Activated naive CD4-positive, alpha-beta T cell treated with anti-CD3 and anti-CD28 coated beads, Interleukin-2, amount 10 ng/mL, durations not matched to agents 7 days and 5 days (primary cell): ENCODE measurements at regions not wholly inside any gene's neighbourhood (a gene's known extent, or its start where the extent isn't known, plus 50 kb on each side); places are given as distances from the start of the nearest gene placed in this dataset.
"Not testable (repeated sequence)": the region's sequence is repeated elsewhere in the genome, so short reads cannot be mapped to it uniquely, and the experiment has no call there.

Experiments
- CTCF ChIA-PET: fragments of 350-600 bp; sonication (Branson Sonifier 250); formaldehyde crosslinking; loops from one replicate; lab custom pipeline; 2021; ENCODE audit warnings: antibody characterized with exemption; lab: Charles Lee
- DNase-seq: peaks from one replicate; pipeline ENCODE4 v3.0.0-alpha.2; 2020
- H3K27ac Mint-ChIP-seq: one replicate; pipeline ENCODE4 v1.8.0; 2021; ENCODE audit warnings: mild to moderate bottlenecking, moderate library complexity, mixed read lengths
- H3K27me3 Mint-ChIP-seq: one replicate; pipeline ENCODE4 v1.8.0; 2021; ENCODE audit warnings: mild to moderate bottlenecking, mixed read lengths
- H3K36me3 Mint-ChIP-seq: one replicate; pipeline ENCODE4 v1.8.0; 2021; ENCODE audit warnings: mixed read lengths
- H3K4me1 Mint-ChIP-seq: one replicate; pipeline ENCODE4 v1.8.0; 2021; ENCODE audit warnings: mixed read lengths
- H3K4me3 Mint-ChIP-seq: one replicate; pipeline ENCODE4 v1.8.0; 2021; ENCODE audit warnings: mild to moderate bottlenecking, moderate library complexity, mixed read lengths
- H3K9me3 Mint-ChIP-seq: one replicate; pipeline ENCODE4 v1.8.0; 2021; ENCODE audit warnings: mixed read lengths

DNA sequence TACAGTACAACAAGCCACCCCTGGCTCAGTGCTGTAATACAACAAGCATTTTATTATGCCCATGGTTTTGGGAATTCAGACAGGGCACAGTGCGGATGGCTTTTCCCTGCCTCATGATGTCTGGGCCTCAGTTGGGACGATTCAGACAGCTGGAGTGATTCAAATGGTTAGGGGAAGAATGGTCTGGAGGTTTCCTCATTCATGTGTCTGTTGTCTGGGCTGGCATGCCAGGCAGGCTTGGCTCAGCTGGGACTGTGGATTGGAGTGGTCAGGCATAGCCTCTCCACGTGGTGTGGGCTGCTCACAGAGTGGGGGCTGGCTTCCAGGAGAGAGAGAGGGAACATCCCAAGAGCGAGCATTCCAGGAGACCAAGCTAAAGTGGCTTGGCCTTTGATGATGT, 164.4 kb downstream of the C11orf91 start:
- Mint-ChIP-seq H3K27ac (no peak overlapping the region), H3K27me3 (peaks cover 4% of the 10 kb centered on the region), H3K36me3 (no peaks in the 10 kb centered on the region), H3K9me3 (no peaks in the 10 kb centered on the region), H3K4me3 (no peak overlapping the region), H3K4me1 (no peaks in the 10 kb centered on the region)
- CTCF ChIA-PET: no interaction called here
- no peak for DNase-seq

DNA sequence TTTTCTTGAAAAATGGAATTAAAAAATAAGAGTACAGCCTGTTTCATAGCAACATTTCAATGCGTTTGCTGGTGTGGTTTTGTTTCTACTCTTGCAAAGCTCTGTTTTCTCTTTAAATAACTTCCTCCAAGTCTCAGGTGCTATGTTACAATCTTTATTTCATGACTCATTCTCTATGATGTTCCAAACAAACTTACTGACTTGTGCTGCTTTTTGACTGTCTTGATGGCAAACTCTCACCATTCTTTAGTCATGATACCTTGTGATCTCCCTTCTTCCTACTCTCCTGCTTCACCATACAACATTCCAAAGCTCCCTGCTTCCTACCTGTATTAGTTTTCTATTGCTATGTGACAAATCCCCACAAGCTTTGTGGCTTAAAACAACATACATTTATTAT, 166.1 kb downstream of the C11orf91 start:
- Mint-ChIP-seq H3K4me3 (no peak overlapping the region), H3K36me3 (no peaks in the 10 kb centered on the region), H3K27ac (no peak overlapping the region), H3K9me3 (no peaks in the 10 kb centered on the region), H3K27me3 (peaks cover 4% of the 10 kb centered on the region), H3K4me1 (no peaks in the 10 kb centered on the region)
- CTCF ChIA-PET: interaction anchor here (0.6 kb wide), 1 partner anchor 112 kb away, joined by 4 read pairs; no protein-coding TSS in a partner anchor
- no peak for DNase-seq

DNA sequence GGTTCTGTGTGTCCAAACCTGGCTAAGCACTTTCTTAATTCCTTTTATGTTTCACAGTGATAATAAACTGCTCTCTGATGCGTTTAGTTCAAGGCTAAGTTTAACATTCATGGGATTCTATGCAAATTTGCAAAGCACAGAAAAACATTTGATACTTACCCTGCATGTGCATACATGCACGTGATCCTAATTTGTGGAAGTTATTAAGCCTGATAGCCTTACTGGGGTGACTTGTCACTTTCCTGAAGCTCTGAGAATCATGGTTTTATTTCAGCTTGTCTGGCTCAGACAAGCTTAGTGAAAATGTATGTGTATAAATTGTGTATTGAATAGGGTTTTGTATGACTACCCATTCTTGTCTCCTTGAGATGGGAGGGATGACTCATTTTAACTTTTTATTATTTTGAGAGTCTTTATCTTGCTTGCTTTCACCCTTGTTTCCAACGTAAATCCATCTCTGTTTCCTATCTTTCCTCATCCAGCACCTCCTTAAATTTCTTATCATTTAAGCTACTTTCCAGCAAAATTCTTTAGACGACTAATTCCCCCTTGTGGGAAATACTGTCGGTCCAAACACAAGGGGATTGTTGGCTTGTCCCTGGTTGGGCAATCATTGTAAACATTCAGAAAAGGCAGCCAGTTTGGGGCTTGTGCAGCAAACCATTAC, 167.1 kb downstream of the C11orf91 start:
- no peaks in the 10 kb centered on the region for H3K36me3 Mint-ChIP-seq
- H3K27me3 Mint-ChIP-seq: peaks cover 4% of the 10 kb centered on the region
- no peaks in the 10 kb centered on the region for H3K9me3 Mint-ChIP-seq
- H3K4me1 Mint-ChIP-seq: no peaks in the 10 kb centered on the region
- CTCF ChIA-PET: no interaction called here
- no peak overlapping the region for H3K27ac Mint-ChIP-seq
- DNase-seq: no peak
- no peak overlapping the region for H3K4me3 Mint-ChIP-seq

GRCh38 chr11:33532720-33533385, 167.8 kb downstream of the C11orf91 start:
- Mint-ChIP-seq H3K36me3 (no peaks in the 10 kb centered on the region), H3K9me3 (peaks cover 3% of the 10 kb centered on the region)

DNA sequence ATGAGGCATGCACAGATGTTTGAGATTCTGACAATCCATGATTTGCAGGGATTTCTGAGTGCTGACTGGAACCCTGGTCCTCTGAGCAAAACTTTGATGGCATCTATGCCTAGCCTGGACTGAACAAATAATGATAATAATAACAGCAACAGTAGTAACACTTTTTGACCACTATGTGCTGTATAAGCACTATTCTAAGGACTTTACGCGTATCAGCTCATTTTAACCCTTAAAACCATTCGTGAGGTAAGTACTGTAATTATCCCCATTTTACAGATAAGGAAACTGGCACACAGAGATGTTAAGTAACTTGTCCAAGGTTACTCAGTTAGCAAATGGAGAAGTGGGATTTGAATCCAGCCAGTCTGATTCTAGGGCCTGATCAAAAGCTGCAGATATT, 168.4 kb downstream of the C11orf91 start:
- DNase-seq: no peak
- Mint-ChIP-seq H3K27me3 (peaks cover 2% of the 10 kb centered on the region), H3K27ac (no peak overlapping the region), H3K4me3 (no peak overlapping the region), H3K36me3 (no peaks in the 10 kb centered on the region), H3K4me1 (no peaks in the 10 kb centered on the region), H3K9me3 (peaks cover 3% of the 10 kb centered on the region)
- CTCF ChIA-PET: interaction anchor here (1.1 kb wide), 1 partner anchor 11 kb away, joined by 3 read pairs; no protein-coding TSS in a partner anchor

More at GRCh38 chr11:33532720-33533385, 167.8 kb downstream of the C11orf91 start:
- peaks cover 4% of the 10 kb centered on the region for H3K27me3 Mint-ChIP-seq
- DNase-seq: no peak
- CTCF ChIA-PET: interaction anchor here (1.1 kb wide), 1 partner anchor 11 kb away, joined by 3 read pairs; no protein-coding TSS in a partner anchor
- H3K4me1 Mint-ChIP-seq: no peaks in the 10 kb centered on the region
- H3K27ac Mint-ChIP-seq: no peak overlapping the region
- H3K4me3 Mint-ChIP-seq: no peak overlapping the region

DNA sequence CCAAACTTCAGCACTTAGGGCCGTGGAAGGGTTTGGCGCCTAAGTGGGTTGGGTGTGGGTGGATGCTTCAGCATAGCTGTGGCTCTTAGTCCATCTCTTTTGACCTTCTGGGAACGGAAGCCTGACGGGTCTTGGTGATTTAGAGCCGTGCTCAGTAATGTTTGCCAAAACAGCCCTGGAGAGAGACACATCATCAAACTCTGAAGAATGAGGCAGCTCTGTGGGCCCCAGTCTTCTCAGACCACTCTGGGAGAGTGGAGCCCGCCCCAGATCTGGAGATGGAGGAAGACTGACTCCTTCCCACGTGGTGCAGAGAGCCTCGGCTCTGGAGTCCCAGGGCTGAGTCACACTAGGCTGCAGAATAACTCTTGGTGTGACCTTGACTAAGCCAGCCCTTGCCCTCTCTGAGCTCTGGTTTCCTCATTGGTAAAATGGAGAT, 168.9 kb downstream of the C11orf91 start:
- Mint-ChIP-seq H3K27me3 (no peaks in the 10 kb centered on the region), H3K36me3 (no peaks in the 10 kb centered on the region), H3K4me3 (no peak overlapping the region), H3K27ac (no peak overlapping the region), H3K4me1 (no peaks in the 10 kb centered on the region), H3K9me3 (peaks cover 3% of the 10 kb centered on the region)
- no peak for DNase-seq
- CTCF ChIA-PET: interaction anchor here (1.1 kb wide), 1 partner anchor 12 kb away, joined by 3 read pairs; no protein-coding TSS in a partner anchor

DNA sequence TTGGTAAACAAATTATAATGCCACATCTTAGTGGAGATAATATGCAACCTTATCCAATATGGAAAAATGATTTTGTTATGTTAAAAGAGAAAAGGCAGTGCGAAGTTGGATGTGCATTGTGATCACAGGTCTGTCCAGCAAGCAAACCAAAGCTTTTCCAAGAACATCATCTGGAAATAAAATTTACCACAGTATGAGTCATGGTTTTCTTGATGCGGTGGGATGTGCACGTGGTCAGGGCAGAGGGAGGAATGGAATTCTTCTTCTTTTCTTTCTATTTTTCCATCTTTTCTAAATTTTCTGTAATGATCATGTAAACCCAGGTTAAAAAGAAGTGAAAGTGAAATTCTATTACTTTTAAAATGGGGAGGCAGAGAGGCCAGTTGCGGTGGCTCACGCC, 169.8 kb downstream of the C11orf91 start:
- DNase-seq: no peak
- CTCF ChIA-PET: no interaction called here
- no peak overlapping the region for H3K27ac Mint-ChIP-seq
- no peaks in the 10 kb centered on the region for H3K4me1 Mint-ChIP-seq
- no peaks in the 10 kb centered on the region for H3K36me3 Mint-ChIP-seq
- no peak overlapping the region for H3K4me3 Mint-ChIP-seq
- H3K27me3 Mint-ChIP-seq: peaks cover 2% of the 10 kb centered on the region
- peaks cover 3% of the 10 kb centered on the region for H3K9me3 Mint-ChIP-seq

GRCh38 chr11:33529461-33529860, 171.2 kb downstream of the C11orf91 start:
- DNase-seq: no peak
- no peak overlapping the region for H3K27ac Mint-ChIP-seq
- no peaks in the 10 kb centered on the region for H3K4me1 Mint-ChIP-seq
- H3K4me3 Mint-ChIP-seq: no peak overlapping the region
- peaks cover 3% of the 10 kb centered on the region for H3K9me3 Mint-ChIP-seq
- CTCF ChIA-PET: no interaction called here
- no peaks in the 10 kb centered on the region for H3K36me3 Mint-ChIP-seq
- peaks cover 4% of the 10 kb centered on the region for H3K27me3 Mint-ChIP-seq

DNA sequence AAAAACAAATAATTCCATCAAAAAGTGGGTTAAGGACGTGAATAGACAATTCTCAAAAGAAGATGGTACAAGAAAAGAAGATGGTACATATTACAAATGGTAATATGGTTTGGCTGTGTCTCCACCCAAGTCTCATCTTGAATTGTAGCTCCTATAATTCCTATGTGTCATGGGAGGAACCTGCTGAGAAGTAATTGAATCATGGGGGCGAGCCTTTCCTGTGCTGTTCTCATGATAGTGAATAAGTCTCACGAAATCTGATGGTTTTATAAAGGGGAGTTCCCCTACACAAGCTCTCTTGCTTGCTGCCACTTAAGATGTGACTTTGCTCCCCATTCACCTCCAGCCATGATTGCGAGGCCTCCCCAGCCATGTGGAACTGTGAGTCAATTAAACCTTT, 172.9 kb downstream of the C11orf91 start:
- H3K9me3 Mint-ChIP-seq, H3K27ac Mint-ChIP-seq, H3K36me3 Mint-ChIP-seq, H3K4me1 Mint-ChIP-seq, CTCF ChIA-PET, H3K27me3 Mint-ChIP-seq, H3K4me3 Mint-ChIP-seq, DNase-seq: not testable (repeated sequence)

DNA sequence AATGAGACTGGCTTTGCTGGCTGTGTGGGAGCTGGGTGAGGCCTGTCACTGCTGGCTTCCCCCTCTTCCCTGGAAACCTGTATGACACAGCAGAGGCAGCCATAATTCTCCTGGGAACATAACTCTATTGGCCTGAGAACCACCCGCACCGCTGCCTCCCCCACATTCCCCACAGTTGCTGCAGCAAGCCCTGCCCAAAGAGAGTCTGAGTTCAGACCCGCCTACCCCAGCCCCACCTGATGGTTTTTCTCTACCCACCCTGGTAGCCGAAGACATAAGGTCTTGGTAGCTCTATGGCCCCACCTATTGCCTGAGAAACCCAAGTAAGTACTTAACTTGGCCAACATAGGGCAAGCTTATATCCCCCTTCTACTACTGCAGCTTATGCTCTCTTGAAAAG, 174.8 kb downstream of the C11orf91 start:
- peaks cover 4% of the 10 kb centered on the region for H3K27me3 Mint-ChIP-seq
- DNase-seq: no peak
- peaks cover 3% of the 10 kb centered on the region for H3K9me3 Mint-ChIP-seq
- no peak overlapping the region for H3K27ac Mint-ChIP-seq
- CTCF ChIA-PET: no interaction called here
- H3K4me3 Mint-ChIP-seq: no peak overlapping the region
- no peaks in the 10 kb centered on the region for H3K36me3 Mint-ChIP-seq
- H3K4me1 Mint-ChIP-seq: no peaks in the 10 kb centered on the region

GRCh38 chr11:33521384-33521783, 179.2 kb downstream of the C11orf91 start:
- Mint-ChIP-seq H3K27ac (no peak overlapping the region), H3K9me3 (no peaks in the 10 kb centered on the region), H3K4me1 (no peaks in the 10 kb centered on the region), H3K4me3 (no peak overlapping the region), H3K36me3 (no peaks in the 10 kb centered on the region), H3K27me3 (peaks cover 10% of the 10 kb centered on the region)
- CTCF ChIA-PET: no interaction called here
- DNase-seq: no peak

- no peak overlapping the region for H3K4me3 Mint-ChIP-seq
- no peak overlapping the region for H3K27ac Mint-ChIP-seq
- DNase-seq: no peak
- H3K4me1 Mint-ChIP-seq: no peaks in the 10 kb centered on the region
- H3K27me3 Mint-ChIP-seq: peaks cover 6% of the 10 kb centered on the region
- CTCF ChIA-PET: interaction anchor here (0.6 kb wide), 1 partner anchor 1189 kb away, joined by 4 read pairs; no protein-coding TSS in a partner anchor
- no peaks in the 10 kb centered on the region for H3K9me3 Mint-ChIP-seq
- H3K36me3 Mint-ChIP-seq: no peaks in the 10 kb centered on the region
Measured at GRCh38 chr11:33520112-33520511, 180.5 kb downstream of the C11orf91 start.

GRCh38 chr11:33515347-33515746, 185.3 kb downstream of the C11orf91 start:
- H3K9me3 Mint-ChIP-seq: no peaks in the 10 kb centered on the region
- peaks cover 11% of the 10 kb centered on the region for H3K27me3 Mint-ChIP-seq
- no peak overlapping the region for H3K27ac Mint-ChIP-seq
- H3K4me3 Mint-ChIP-seq: no peak overlapping the region
- H3K4me1 Mint-ChIP-seq: no peaks in the 10 kb centered on the region
- no peaks in the 10 kb centered on the region for H3K36me3 Mint-ChIP-seq
- DNase-seq: no peak
- CTCF ChIA-PET: no interaction called here

DNA sequence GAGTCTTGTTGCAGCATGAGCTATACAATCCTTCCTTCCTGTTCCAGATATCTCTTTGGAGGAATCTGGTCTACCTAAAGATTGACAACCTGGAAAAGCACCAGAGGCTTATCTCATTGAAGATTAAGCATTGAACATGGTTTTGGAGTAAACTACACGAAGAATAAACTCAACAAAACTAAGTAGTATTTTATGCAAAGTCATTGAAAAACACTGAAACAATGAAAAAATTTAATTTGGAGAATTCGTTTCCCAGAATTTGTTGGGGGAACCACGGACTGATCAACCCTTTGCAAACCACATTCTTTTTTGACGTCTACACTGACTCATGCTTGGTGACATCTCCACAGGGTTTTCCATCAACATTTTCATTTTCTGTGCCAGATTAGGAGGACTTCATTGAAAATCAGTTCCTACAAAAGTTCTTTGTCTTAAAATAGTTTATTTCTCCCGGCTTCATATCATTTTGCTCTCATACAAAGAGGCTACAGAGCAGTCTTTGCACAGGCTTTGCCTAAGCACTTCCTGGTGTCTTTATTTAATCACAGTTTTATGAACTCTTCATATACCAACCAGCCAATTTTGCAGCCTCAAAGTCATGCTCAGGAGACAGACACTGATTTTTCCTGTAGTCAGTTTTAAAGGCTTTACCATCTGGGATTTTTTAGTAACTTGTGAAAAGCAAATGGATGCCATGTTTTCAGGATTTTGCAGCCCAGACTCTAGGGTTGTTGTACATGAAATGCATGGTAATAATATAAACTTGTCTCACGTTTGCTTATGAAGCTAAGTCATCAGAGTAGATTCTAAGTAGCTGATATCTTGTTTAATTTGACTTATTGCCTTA, 186.3 kb downstream of the C11orf91 start:
- Mint-ChIP-seq H3K9me3 (no peaks in the 10 kb centered on the region), H3K27ac (no peak overlapping the region), H3K4me1 (no peaks in the 10 kb centered on the region), H3K4me3 (no peak overlapping the region), H3K27me3 (peaks cover 8% of the 10 kb centered on the region), H3K36me3 (no peaks in the 10 kb centered on the region)
- no peak for DNase-seq
- CTCF ChIA-PET: no interaction called here
